IgD-negative memory B cell (primary cell): ENCODE measurements at regions not wholly inside any gene's neighbourhood (a gene's known extent, or its start where the extent isn't known, plus 50 kb on each side); places are given as distances from the start of the nearest gene placed in this dataset.
A peak's percentile ranks its signal among the peaks of the same experiment; 100 is the strongest.
"Not testable (repeated sequence)": the region's sequence is repeated elsewhere in the genome, so short reads cannot be mapped to it uniquely, and the experiment has no call there.

Source experiments
- H3K27ac Mint-ChIP-seq, 3 donors: one replicate each; pipeline ENCODE4 v1.8.0; 2020 to 2022; ENCODE audit warnings: mild to moderate bottlenecking in 3 of 3, mixed read lengths in 3 of 3, moderate library complexity in 1 of 3
- H3K27me3 Mint-ChIP-seq: one replicate; pipeline ENCODE4 v1.8.0; 2021; ENCODE audit warnings: mixed read lengths
- H3K36me3 Mint-ChIP-seq: one replicate; pipeline ENCODE4 v1.8.0; 2020; ENCODE audit warnings: mild to moderate bottlenecking, mixed read lengths
- H3K4me1 Mint-ChIP-seq, 3 donors: one replicate each; pipeline ENCODE4 v1.8.0; 2020 to 2022; ENCODE audit warnings: mixed read lengths in 3 of 3, mild to moderate bottlenecking in 1 of 3
- H3K4me3 Mint-ChIP-seq, 4 donors: one replicate each; pipeline ENCODE4 v1.8.0; 2020 to 2022; ENCODE audit warnings: mild to moderate bottlenecking in 4 of 4, mixed read lengths in 4 of 4, moderate library complexity in 3 of 4
- H3K9me3 Mint-ChIP-seq, 3 donors: one replicate each; pipeline ENCODE4 v1.8.0; 2020 to 2021; ENCODE audit warnings: mixed read lengths in 3 of 3, mild to moderate bottlenecking in 1 of 3

DNA sequence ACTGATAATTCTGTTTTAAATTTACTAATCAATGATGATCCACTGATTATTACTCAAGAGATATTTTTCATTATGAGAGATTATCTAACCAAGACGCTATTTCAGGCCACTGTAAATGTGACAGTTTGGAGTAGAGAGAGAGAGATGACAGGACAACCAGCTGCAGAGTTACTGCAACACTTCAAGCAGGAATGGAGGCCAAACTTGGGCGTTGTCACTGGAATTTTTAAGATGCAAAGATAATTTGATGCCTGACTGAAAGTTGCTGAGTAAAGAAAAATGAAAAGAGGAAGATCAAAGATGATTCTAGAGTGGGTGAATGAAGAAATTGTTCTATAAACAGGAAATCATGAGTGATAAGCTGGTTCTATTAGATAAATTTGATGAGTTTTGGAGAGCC, 1302.1 kb upstream of the TMEFF2 start:
- Mint-ChIP-seq H3K9me3 (peaks cover 0 to 3% (median 0%) of the 10 kb centered on the region in 3 donors), H3K36me3 (peaks cover 2% of the 10 kb centered on the region), H3K27me3 (no peaks in the 10 kb centered on the region), H3K4me3 (no peak overlapping the region), H3K27ac (no peak overlapping the region), H3K4me1 (no peaks in the 10 kb centered on the region)

DNA sequence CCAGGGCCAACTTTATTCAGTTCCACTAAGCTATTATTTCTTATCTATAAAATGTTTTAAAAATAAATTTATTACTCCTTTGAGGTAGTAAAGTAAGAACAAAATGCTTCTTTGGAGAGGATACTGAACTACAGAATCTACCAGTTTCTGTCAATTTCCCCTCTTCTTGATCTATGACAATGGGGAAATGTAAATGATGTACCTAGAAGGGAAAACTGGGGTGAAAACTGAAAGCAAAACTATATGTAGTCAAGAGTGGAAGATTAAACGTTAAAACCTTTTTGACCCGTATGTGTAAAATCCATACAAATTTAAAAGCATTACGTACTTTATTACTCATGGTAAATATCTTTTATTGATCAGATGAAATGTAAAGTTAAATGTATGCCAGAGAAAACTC, 1287.8 kb upstream of the TMEFF2 start:
- Mint-ChIP-seq H3K4me3 (peak overlapping the region; percentile 61 to 85 (median 78)), H3K36me3 (no peaks in the 10 kb centered on the region), H3K9me3 (peaks cover 0 to 2% (median 0%) of the 10 kb centered on the region in 3 donors), H3K27me3 (no peaks in the 10 kb centered on the region), H3K4me1 (peaks cover 0 to 4% (median 4%) of the 10 kb centered on the region in 3 donors), H3K27ac (peak overlapping the region in 1 of 3 donors; percentile 1)

DNA sequence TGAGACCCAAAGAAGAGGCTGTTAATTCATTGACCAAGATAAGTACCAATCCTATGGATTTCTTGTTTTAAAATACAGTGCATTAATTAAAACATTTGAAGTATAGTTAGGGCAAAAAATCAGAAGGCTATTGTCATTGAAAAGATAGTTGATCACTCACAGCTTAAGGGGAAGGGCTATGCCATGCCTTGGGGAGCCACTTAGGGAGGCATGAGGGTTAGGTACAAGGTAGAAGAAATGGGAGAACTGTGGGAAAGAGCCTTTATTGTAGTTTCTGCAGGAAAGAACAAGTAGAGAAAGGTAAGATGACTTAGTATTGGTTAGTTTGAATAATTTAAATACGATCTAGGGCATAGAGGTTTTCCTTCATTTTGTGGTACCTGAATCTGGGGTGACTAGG, 1285.5 kb upstream of the TMEFF2 start:
- no peak overlapping the region for H3K4me3 Mint-ChIP-seq
- peaks cover 0 to 16% (median 13%) of the 10 kb centered on the region in 3 donors for H3K4me1 Mint-ChIP-seq
- no peaks in the 10 kb centered on the region for H3K9me3 Mint-ChIP-seq
- H3K27ac Mint-ChIP-seq: no peak overlapping the region
- no peaks in the 10 kb centered on the region for H3K36me3 Mint-ChIP-seq
- no peaks in the 10 kb centered on the region for H3K27me3 Mint-ChIP-seq

DNA sequence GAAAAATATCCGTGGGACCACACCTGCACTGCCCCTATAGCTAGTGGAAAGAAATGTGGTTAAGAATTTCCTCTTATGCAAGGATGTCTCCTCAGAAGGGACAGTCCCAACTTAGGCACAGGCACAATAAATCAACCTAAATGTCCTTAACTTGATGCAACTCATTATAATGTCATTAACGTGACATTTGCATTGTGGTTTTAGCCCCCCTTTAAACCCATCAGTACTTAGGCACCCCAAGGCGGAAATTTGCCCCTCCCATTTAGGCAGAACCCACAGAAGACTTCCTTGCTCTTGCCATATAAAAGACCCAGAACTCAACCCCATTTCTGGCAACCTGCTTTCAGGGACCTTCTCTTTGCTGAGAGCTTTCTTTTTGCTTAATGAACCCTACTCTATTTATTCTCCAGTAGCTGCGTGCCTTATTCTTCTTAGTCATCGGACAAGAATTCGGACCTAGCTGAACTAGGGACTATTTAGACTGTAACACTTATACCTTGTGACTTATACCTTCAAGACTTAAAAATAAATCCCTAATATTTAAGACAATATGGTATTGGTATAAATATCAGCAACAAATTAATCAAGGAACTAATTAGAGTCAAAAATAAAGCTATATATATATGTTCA, 1281.6 kb upstream of the TMEFF2 start:
- Mint-ChIP-seq H3K4me1 (peaks cover 0 to 12% (median 11%) of the 10 kb centered on the region in 3 donors), H3K27ac (peak overlapping the region in 2 of 3 donors; percentile 35 to 37)

DNA sequence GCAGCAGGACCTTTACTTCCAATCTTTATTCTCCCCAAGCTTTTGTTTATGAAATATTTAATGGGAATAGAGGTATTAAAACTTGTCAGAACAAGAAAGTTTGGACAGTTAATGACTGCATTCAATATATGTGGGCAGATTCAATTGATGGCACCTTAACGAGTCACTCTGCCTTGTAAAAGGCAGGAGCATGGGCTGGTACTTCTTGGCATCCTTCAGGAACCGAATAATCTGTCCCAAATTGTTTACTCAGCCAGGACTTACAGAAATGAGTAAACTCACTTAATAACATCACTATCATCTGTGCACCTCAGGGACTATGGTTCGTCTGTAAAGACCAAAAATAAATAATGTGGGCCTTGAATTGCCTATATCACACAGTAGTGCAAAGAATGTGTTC, 1280.3 kb upstream of the TMEFF2 start:
- Mint-ChIP-seq H3K4me3 (no peak overlapping the region), H3K9me3 (peaks cover 0 to 3% (median 2%) of the 10 kb centered on the region in 3 donors), H3K27ac (no peak overlapping the region), H3K4me1 (peaks cover 4 to 13% (median 12%) of the 10 kb centered on the region in 3 donors), H3K36me3 (no peaks in the 10 kb centered on the region), H3K27me3 (no peaks in the 10 kb centered on the region)

More for the DNA sequence above, 1281.6 kb upstream of the TMEFF2 start:
- Mint-ChIP-seq H3K4me3 (no peak overlapping the region), H3K36me3 (no peaks in the 10 kb centered on the region), H3K27me3 (no peaks in the 10 kb centered on the region), H3K9me3 (peaks cover 0 to 3% (median 2%) of the 10 kb centered on the region in 3 donors)

DNA sequence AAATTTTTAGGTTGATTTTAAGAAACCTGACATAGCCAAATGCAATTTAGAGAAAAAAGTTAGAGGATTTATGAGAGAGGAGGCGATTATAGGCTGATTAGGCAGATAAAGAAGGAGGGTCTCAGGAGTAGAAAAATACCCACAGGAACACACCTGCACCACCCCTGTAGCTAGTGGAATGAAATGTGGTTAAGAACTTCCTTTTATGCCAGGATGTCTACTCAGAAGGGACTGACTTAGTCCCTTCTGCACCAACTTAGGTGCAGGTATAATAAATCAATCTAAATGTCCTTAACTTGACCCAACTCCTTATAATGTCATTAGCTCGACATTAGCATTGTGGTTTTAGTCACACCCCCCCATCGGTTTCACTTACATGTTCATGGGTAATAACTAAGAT, 1274.5 kb upstream of the TMEFF2 start:
- peaks cover 0 to 9% (median 3%) of the 10 kb centered on the region in 3 donors for H3K9me3 Mint-ChIP-seq
- H3K27me3 Mint-ChIP-seq: no peaks in the 10 kb centered on the region
- peaks cover 5 to 12% (median 5%) of the 10 kb centered on the region in 3 donors for H3K4me1 Mint-ChIP-seq
- H3K36me3 Mint-ChIP-seq: no peaks in the 10 kb centered on the region
- H3K4me3 Mint-ChIP-seq: peak overlapping the region in 1 of 4 donors; percentile 19
- no peak overlapping the region for H3K27ac Mint-ChIP-seq

DNA sequence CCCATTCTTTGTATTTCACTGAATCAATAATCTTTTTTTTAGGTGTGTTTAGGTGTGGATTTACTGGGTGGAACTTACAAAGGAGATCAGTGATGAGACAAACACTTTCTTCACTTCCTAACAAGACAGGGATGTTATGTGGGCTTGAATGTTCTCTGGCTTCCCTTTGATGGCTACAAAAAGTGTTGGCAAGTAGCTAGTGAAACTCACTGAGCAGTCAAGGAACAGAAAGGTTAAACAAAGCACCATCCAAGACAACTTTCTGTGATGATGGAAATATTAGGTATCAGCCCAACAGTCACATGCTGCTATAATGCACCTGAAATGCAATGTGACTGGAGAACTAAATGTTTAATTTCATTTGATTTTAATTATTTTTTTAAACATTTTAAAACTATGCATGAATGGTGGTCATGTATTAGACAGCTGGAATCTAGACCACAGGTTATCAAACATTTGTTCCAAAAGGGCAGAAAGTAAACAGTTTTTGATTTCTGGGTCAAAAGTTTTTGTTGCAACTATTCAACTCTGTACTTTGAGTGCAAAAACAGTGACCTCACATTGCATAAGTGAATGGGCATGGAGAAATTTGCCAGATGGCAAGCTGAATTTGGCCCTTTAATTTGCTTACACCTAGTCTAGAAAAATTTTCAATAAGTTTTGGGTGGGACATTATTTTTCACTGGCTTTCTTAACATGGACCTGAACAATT, 1272.7 kb upstream of the TMEFF2 start:
- no peak overlapping the region for H3K27ac Mint-ChIP-seq
- peaks cover 5 to 14% (median 5%) of the 10 kb centered on the region in 3 donors for H3K4me1 Mint-ChIP-seq
- H3K4me3 Mint-ChIP-seq: no peak overlapping the region

DNA sequence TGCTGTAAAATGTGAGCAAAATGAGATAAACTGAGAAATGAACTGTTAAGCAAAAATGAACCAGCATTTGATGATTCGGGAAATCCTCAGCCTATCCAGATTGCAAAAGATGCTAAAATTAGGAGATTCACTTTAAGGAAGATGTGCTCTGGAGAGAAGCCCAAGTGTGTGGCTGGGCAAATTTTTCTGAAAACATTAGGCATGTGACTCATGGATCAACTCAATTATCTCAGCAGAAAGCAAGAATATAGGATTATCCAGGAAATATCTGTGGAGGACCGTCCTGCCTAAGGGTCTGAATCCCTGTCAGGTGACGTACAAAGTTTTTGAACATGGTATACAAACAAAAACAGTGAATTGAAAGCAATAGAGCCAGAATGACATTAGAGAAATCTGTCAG, 1268.3 kb upstream of the TMEFF2 start:
- Mint-ChIP-seq H3K4me1 (peaks cover 0 to 6% (median 0%) of the 10 kb centered on the region in 3 donors), H3K4me3 (no peak overlapping the region), H3K36me3 (no peaks in the 10 kb centered on the region), H3K27me3 (no peaks in the 10 kb centered on the region), H3K9me3 (peaks cover 0 to 8% (median 5%) of the 10 kb centered on the region in 3 donors), H3K27ac (no peak overlapping the region)

More for the DNA sequence above, 1272.7 kb upstream of the TMEFF2 start:
- peaks cover 0 to 8% (median 3%) of the 10 kb centered on the region in 3 donors for H3K9me3 Mint-ChIP-seq
- no peaks in the 10 kb centered on the region for H3K27me3 Mint-ChIP-seq
- no peaks in the 10 kb centered on the region for H3K36me3 Mint-ChIP-seq

DNA sequence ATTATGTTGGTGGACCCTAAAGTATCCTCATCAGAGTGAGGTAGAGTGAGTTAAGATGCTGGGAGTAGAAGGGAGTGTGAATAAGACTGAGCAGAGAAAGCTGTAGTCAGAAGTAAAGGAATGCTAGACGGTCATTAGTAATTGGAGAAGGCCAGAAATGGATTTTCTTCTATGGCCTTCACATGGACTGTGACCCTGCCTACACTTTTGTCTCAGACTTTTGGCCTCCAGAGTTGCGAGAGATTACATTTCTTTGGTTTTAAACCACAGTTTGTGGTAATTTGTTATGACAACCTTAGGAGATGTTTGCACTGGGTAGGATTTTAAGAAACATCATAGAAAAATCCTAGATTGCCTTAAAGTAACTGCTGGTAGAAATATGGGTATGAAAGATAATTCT, 1267.7 kb upstream of the TMEFF2 start:
- Mint-ChIP-seq H3K36me3 (no peaks in the 10 kb centered on the region), H3K27me3 (no peaks in the 10 kb centered on the region), H3K27ac (peak overlapping the region in 1 of 3 donors; percentile 22), H3K4me1 (peaks cover 0 to 6% (median 0%) of the 10 kb centered on the region in 3 donors), H3K9me3 (peaks cover 0 to 8% (median 5%) of the 10 kb centered on the region in 3 donors), H3K4me3 (peak overlapping the region in 1 of 4 donors; percentile 73)

DNA sequence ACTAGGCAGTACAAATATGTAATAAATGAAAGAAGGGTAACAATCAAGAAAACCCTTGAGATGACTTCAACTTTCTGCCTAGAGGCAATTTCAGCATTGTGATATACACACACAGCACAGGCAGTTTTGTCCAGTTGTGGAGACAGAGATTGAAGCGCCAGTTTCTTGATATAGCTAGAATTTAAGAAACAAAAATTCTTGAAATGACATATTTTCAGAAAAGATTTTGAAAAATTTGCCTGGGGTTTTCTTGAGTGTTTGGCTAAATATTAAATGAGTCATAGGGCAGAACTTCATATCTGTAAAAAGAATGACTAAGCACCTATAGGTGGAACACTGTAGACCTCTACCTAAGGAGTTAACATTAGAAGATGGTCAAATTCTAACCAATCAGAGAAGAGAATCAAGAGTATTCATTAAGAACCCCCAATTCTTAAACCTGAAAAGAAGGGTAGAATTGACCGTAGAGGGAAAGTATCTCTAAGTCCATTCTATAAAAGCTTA, 1266.8 kb upstream of the TMEFF2 start:
- H3K4me1 Mint-ChIP-seq: peaks cover 0 to 6% (median 0%) of the 10 kb centered on the region in 3 donors
- no peak overlapping the region for H3K4me3 Mint-ChIP-seq
- no peak overlapping the region for H3K27ac Mint-ChIP-seq
- H3K27me3 Mint-ChIP-seq: no peaks in the 10 kb centered on the region
- H3K9me3 Mint-ChIP-seq: peaks cover 0 to 10% (median 5%) of the 10 kb centered on the region in 3 donors
- H3K36me3 Mint-ChIP-seq: no peaks in the 10 kb centered on the region

DNA sequence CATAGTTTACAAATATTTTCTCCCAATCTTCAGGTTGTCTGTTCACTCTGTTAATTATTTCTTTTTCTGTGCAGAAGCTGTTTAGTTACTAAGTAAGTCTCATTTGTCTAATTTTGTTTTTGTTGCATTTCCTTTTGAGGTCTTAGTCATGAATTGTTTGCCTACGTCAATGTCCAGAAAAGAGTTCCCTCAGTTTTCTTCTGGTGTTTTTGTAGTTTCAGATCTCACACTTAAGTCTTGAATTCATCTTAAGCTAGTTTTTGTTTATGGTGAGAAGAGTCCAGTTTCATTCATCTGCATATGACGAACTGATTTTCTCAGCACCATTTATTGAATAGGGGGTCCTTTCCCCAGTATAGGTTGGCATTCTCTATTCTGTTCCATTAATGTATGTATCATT, 1252.2 kb upstream of the TMEFF2 start:
- Mint-ChIP-seq H3K27ac (peak overlapping the region in 1 of 3 donors; percentile 27), H3K36me3 (no peaks in the 10 kb centered on the region), H3K4me3 (no peak overlapping the region), H3K4me1 (no peaks in the 10 kb centered on the region), H3K9me3 (peaks cover 0 to 4% (median 0%) of the 10 kb centered on the region in 3 donors), H3K27me3 (no peaks in the 10 kb centered on the region)

DNA sequence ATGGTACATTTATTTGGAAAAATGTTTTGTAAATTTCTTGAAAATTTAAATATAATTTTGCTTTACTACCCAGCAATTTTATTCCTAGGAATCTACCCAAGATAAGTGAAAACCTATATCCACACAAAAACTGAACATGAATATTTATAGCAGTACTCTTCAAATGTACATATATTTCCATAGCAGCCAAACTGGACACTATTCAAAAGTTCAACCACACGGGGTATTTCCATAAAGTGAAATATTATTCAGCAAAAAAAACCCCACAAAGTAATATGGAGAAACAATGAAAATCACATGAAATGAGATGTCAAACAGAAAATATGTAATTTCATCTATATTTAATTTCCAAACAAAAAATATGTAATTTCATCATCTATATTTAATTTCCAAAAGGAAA, 1247.6 kb upstream of the TMEFF2 start:
- no peaks in the 10 kb centered on the region for H3K27me3 Mint-ChIP-seq

DNA sequence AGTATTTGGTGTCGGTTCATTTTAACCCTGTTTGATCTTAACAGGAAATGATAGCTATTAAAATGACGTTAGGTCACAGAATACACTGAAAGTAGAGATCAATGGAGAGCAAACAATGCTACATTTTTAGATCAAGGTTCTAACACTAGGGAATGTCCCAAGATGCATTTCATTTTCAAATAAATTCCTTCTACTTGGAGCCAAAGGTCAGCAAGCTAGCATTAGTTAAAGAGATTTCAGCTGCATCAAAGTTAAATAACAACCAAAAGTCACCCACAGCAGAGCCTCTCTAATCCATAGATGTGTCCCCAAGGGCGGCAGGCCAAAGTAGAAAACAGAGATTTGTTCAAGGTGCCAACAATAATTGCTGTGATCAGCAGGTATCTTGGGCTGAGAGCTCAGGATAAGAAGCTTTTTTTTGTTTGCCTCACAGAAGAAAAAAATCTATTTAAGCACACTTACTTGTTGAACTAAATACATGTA, 1233.6 kb upstream of the TMEFF2 start:
- Mint-ChIP-seq H3K27ac (peak overlapping the region in 1 of 3 donors; percentile 19), H3K36me3 (no peaks in the 10 kb centered on the region), H3K9me3 (no peaks in the 10 kb centered on the region), H3K4me1 (no peaks in the 10 kb centered on the region), H3K27me3 (no peaks in the 10 kb centered on the region), H3K4me3 (no peak overlapping the region)

More for the DNA sequence above, 1247.6 kb upstream of the TMEFF2 start:
- no peak overlapping the region for H3K27ac Mint-ChIP-seq
- H3K4me3 Mint-ChIP-seq: no peak overlapping the region
- no peaks in the 10 kb centered on the region for H3K36me3 Mint-ChIP-seq
- H3K4me1 Mint-ChIP-seq: no peaks in the 10 kb centered on the region
- peaks cover 0 to 4% (median 0%) of the 10 kb centered on the region in 3 donors for H3K9me3 Mint-ChIP-seq

DNA sequence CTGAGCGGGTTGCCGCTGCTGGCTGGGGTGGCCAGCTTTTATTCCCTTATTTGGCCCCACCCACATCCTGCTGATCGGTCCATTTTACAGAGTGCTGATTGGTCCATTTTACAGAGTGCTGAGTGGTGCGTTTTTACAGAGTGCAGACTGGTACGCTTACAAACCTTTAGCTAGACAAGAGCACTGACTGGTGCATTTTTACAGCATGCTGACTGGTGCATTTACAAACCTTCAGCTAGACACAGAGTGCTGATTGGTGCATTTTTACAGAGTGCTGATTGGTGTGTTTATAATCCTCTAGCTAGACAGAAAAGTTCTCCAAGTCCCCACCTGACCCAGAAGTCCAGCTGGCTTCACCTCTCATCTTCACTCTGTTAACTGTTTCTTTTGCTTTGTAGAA, 1217.6 kb upstream of the TMEFF2 start:
- H3K9me3 Mint-ChIP-seq, H3K4me1 Mint-ChIP-seq, H3K27ac Mint-ChIP-seq, H3K36me3 Mint-ChIP-seq, H3K4me3 Mint-ChIP-seq, H3K27me3 Mint-ChIP-seq: not testable (repeated sequence)

DNA sequence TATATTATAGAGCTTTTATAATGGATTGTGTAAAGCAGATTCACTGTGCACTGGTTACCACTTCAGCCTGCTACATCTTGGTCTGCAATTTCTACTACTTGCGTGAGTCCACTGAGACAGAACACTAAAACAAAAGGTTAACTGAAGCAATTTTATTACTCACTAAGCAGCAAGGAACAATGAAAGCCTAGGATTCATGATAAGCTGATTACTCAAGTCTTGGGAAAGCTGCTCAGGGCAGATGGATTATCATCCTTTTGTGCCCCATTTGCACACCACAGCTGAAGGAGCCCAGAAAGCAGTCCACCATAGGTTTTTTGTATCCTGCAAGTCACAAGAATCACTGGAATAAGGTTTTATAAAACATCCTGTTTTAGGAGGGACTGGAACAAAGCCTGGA, 1215.2 kb upstream of the TMEFF2 start:
- Mint-ChIP-seq H3K27me3 (no peaks in the 10 kb centered on the region), H3K4me1 (no peaks in the 10 kb centered on the region), H3K27ac (no peak overlapping the region), H3K36me3 (no peaks in the 10 kb centered on the region), H3K9me3 (peaks cover 0 to 10% (median 3%) of the 10 kb centered on the region in 3 donors), H3K4me3 (no peak overlapping the region)
